Activated CD4-positive, alpha-beta T cell treated with anti-CD3 and anti-CD28 coated beads, Interleukin-2, amount 50 U/mL, for 24 hours (primary cell): ENCODE measurements at regions not wholly inside any gene's neighbourhood (a gene's known extent, or its start where the extent isn't known, plus 50 kb on each side); places are given as distances from the start of the nearest gene placed in this dataset.
A peak's percentile ranks its signal among the peaks of the same experiment; 100 is the strongest.
"Not testable (repeated sequence)": the region's sequence is repeated elsewhere in the genome, so short reads cannot be mapped to it uniquely, and the experiment has no call there.

Experiments
- DNase-seq, 2 donors: peaks; one replicate each; pipeline ENCODE4 v3.0.0-alpha.2; 2020; ENCODE audit warnings: low read depth in 1 of 2, low spot score in 1 of 2

DNA sequence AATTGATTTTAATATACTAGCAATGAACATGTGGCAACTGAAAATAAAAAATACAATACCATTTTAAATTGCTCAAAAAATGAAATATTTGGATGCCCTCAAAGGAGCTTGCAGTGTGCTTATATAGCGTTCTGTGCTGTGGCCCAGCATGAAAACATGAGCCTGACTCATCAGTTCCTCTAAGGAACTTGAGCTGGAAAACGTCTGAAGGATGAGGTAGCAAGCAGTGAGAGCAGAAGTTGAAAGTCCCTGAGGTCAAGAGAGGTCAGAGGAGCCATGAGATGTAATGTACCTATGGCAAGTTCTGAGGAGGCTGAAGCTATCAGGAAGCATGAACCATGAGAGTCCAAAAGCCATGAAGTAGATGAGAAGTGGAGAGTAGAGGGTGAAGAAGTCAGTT is 59.7 kb downstream of the HMGB3 start:
- no peak for DNase-seq

DNA sequence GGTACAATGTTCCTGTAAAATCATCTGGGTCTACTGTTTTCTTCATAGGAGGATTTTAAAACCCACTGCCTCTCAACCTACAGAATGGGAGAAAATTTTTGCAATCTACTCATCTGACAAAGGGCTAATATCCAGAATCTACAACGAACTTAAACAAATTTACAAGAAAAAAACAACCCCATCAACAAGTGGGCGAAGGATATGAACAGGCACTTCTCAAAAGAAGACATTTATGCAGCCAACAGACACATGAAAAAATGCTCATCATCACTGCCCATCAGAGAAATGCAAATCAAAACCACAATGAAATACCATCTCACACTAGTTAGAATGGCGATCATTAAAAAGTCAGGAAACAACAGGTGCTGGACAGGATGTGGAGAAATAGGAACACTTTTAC is 83.2 kb downstream of the HMGB3 start:
- DNase-seq, result not testable (repeated sequence)

DNA sequence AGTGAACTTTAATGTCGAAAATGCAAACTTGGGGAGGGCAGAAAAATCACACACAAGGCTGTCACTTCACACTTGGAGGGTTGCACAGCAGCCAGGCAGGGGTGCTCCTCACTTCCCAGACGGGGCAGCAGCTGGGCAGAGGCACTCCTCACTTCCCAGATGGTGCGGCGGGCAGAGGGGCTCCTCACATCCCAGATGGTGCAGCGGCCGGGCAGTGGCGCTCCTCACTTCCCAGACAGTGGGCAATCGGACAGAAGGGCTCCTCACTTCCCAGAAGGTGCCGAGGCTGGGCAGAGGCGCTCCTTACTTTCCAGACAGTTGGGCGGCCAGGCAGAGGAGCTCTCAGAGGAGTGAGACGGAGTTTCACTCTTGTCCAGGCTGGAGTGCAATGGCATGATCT is 90.6 kb downstream of the HMGB3 start:
- no peak for DNase-seq

DNA sequence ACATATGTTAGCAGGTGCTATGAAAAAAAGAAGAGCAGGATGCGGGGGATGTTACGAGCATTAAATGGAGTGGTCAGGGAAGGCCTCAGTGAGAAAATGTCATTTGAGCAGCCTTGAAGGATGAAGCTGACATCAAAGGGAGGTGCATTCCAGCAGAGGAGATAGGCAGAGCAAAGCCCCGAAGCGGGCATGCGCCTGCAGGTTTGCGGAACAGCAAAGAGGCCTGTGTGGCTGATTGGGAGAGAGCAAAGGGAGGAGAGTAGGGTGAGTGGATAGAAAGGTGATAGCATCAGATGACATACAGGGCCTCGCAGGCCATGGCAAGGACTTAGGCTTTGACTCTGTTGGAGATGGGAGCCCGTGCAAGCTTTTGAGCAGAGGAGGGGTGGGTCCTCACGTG is 95.4 kb upstream of the GPR50 start:
- no peak for DNase-seq

DNA sequence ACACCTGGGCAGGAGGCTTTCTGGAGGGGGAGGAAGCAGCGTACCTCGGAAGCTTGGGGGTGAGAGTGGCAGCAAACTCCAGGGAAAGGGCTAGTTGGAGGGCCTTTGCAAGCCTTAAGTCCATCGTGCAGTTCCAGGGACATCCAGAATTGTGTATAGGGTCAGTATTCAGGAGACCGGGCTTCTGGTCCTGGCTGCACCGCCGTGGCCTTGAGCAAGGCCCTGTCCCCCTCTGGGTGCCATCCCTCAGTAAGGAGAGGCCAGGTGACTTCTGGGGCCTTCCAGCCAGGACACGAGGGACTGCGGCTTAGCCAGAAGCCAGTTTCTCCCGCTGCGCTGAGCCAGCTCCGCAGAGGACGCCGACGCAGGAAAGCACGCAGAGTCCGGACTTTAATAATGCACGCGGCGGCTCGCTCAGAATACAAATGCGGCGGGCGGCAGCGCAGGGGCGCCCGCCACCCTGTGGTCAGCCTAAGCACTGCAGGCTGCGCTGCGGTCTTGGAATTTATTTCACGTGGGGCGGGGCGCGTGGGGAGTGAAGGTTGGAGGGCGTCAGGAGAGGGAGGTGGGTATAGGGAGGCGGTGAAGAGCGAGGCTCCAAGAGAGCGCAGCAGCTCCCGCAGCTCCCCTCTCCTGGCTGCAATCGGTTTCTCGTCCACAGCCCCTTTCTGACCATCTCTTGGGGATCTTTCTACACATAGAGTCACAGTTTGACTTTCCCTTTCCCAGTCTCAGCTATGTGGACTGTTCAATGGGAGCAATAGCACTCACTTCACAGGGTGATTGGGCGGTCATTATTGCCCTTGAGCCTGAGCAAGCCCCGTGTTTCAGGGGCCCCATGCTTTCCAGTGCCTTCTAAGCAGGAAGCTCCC is 94.1 kb upstream of the GPR50 start:
- peak; percentile 16 to 36 for DNase-seq

DNA sequence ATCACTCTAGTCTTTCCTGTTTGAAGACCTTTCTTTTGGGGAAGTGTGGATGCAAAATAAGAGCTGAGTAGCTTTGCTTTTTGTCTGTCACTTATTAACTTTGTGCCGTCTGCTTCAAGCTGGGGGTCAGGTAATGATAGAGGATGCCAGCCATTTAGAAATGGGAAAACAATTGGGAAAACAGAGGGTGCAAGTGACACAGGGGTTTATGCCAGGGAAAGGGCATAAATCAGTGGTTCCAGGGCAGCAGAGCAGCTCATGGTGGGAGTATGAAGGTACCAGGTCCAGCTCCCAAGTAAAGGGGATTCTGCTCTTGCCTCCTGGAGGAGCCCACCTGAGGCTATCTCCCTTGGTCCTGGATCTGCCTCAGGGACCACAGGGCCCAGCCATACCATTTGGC is 91.9 kb upstream of the GPR50 start:
- DNase-seq, result no peak

DNA sequence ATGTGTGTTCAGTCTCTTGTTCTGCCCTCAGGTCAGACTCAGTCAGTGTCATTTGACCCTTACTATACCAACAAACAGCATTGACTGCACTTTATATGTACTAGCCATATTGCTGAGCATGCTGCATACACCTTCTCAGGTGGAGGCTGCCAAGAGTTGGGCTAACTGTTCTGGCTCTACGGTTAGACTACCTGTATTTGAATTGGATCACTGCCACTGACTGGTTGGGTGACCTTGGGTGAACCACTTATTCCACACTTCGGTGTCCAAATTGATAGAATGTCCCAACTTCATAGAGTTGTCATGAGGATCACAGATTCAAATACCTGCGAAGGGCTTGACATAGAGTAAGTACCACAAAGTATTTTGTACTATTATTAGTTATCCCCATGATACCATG is 91.2 kb upstream of the GPR50 start:
- DNase-seq, result no peak

DNA sequence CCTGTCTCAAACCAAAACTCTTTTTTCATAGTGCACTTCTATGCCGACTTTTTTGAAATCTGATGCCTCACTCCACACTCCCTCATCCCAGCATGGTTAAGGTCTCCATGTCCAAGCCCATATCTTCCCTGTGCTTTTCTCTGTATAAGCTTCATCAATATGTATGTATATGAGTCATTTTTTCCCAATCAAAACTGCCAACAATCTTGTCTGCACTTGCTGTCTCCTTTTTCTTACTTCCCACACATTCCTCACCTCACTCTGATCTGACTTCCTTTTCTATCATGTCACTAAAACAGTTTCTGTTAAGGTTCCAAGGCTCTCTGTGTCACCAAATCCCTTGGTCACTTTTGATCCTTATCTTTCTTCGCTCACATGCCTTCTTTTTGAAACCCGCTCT is 88.2 kb upstream of the GPR50 start:
- no peak for DNase-seq

DNA sequence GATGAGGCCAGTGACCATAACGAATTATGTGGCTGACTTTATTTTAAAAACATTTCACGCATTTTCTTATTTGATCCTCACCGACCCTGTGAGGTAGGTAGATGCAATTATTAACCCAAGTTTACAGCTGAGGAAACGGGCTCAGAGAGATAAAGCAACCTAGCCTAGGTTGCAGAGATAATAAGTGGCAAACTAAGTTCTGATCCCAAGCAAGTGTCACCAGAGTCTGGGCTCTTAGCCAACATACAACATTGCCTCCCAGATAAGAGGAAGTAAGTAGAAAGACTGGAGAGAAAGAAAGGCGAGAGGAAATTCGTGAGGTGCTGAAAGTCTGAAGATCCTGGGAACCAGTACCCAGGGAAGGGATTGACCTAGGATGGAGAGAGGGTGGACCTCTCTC is 77.4 kb upstream of the GPR50 start:
- DNase-seq, result no peak

DNA sequence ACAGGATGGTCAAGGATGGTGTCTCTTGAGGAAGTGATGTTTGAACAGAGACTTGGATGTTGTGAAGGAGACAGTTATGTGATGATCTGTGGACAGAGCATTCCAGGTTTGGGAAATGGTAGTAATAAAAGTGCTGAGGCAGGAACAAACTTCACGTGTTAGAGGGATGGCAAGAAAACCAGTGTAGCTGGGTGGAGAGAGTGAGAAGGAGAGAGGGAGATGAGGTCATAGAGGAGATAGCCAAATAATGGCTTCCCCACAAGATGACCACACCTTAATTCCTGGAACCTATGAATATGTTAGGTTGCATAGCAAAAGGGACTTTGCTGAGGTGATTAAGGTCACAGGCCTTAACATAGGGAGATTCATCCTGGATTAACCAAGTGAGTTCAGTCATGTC is 75.6 kb upstream of the GPR50 start:
- DNase-seq, result no peak

DNA sequence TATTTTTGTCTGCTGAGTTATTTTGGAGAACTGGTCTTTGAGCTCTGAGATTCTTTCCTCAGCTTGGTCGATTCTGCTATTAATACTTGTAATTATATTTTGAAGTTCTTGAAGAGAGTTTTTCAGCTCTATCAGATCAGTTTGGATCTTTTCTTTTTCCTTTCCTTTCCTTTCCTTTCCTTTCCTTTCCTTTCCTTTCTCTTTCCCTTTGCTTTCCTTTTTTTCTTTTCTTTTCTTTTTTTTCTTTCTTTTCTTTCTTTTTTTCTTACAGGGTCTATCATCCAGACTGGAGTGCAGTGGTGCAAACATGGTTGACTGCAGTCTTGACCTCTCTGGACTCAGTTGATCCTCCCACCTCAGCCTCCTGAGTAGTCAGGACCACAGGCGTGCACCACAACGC is 63.2 kb upstream of the GPR50 start:
- not testable (repeated sequence) for DNase-seq
